ENCODE measurements at regions not wholly inside any gene's neighbourhood (a gene's known extent, or its start where the extent isn't known, plus 50 kb on each side); places are given as distances from the start of the nearest gene placed in this dataset.

- TF ChIP-seq, protein P1, sequence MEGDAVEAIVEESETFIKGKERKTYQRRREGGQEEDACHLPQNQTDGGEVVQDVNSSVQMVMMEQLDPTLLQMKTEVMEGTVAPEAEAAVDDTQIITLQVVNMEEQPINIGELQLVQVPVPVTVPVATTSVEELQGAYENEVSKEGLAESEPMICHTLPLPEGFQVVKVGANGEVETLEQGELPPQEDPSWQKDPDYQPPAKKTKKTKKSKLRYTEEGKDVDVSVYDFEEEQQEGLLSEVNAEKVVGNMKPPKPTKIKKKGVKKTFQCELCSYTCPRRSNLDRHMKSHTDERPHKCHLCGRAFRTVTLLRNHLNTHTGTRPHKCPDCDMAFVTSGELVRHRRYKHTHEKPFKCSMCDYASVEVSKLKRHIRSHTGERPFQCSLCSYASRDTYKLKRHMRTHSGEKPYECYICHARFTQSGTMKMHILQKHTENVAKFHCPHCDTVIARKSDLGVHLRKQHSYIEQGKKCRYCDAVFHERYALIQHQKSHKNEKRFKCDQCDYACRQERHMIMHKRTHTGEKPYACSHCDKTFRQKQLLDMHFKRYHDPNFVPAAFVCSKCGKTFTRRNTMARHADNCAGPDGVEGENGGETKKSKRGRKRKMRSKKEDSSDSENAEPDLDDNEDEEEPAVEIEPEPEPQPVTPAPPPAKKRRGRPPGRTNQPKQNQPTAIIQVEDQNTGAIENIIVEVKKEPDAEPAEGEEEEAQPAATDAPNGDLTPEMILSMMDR (IDR thresholded peaks at IDR 0.05; ENCODE audit: poor library complexity, severe bottlenecking): no peak
- no peak for TF ChIP-seq EZH2 (IDR thresholded peaks at IDR 0.05; ENCODE audit: borderline replicate concordance, insufficient read depth, low read length, poor library complexity, severe bottlenecking)
- TF ChIP-seq, protein P2, sequence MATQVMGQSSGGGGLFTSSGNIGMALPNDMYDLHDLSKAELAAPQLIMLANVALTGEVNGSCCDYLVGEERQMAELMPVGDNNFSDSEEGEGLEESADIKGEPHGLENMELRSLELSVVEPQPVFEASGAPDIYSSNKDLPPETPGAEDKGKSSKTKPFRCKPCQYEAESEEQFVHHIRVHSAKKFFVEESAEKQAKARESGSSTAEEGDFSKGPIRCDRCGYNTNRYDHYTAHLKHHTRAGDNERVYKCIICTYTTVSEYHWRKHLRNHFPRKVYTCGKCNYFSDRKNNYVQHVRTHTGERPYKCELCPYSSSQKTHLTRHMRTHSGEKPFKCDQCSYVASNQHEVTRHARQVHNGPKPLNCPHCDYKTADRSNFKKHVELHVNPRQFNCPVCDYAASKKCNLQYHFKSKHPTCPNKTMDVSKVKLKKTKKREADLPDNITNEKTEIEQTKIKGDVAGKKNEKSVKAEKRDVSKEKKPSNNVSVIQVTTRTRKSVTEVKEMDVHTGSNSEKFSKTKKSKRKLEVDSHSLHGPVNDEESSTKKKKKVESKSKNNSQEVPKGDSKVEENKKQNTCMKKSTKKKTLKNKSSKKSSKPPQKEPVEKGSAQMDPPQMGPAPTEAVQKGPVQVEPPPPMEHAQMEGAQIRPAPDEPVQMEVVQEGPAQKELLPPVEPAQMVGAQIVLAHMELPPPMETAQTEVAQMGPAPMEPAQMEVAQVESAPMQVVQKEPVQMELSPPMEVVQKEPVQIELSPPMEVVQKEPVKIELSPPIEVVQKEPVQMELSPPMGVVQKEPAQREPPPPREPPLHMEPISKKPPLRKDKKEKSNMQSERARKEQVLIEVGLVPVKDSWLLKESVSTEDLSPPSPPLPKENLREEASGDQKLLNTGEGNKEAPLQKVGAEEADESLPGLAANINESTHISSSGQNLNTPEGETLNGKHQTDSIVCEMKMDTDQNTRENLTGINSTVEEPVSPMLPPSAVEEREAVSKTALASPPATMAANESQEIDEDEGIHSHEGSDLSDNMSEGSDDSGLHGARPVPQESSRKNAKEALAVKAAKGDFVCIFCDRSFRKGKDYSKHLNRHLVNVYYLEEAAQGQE (IDR thresholded peaks at IDR 0.05; ENCODE audit: borderline replicate concordance): no peak
- no peak for TF ChIP-seq RAD21 (conservative IDR thresholded peaks at IDR 0.05)
Observed at GRCh38 chr14:26685401-26685800, 87.6 kb upstream of the NOVA1 start.
